Posterior cingulate gyrus (tissue), 11 donors: ENCODE measurements at regions not wholly inside any gene's neighbourhood (a gene's known extent, or its start where the extent isn't known, plus 50 kb on each side); places are given as distances from the start of the nearest gene placed in this dataset.
A peak's percentile ranks its signal among the peaks of the same experiment; 100 is the strongest.
"Not testable (repeated sequence)": the region's sequence is repeated elsewhere in the genome, so short reads cannot be mapped to it uniquely, and the experiment has no call there.

ENCODE experiments used
- DNase-seq, 10 donors: peaks; one replicate each; pipeline versions ENCODE4 v3.0.0 to v3.0.0-alpha.2; 2020 to 2021; ENCODE audit warnings: mixed read lengths in 3 of 10
- intact Hi-C: fragments of 100-400 bp; cut with DNase I; formaldehyde crosslinking; loops from one replicate; pipeline ENCODE4 v1.15.1; 2023

DNA sequence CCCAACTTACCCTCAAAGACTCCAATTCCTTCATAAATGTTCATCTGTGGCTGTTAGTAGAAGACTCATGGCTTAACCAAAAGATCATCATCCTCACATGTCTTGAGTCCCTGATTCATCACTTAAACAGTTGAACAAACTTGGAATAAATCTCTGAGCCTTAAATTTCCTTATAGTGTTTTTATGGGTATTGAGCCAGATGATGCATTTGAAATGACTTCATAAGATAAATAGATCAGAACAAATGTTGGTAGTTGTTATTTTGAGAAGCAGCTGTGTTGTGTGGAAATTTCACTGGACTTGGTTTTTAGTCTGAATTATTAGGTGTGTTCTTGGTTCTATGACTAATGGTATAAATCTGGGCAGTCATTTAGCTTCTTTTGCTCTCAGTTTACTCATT lies 236.2 kb downstream of the NNT start:
- DNase-seq: no peak
- intact Hi-C loops: no loop called here

DNA sequence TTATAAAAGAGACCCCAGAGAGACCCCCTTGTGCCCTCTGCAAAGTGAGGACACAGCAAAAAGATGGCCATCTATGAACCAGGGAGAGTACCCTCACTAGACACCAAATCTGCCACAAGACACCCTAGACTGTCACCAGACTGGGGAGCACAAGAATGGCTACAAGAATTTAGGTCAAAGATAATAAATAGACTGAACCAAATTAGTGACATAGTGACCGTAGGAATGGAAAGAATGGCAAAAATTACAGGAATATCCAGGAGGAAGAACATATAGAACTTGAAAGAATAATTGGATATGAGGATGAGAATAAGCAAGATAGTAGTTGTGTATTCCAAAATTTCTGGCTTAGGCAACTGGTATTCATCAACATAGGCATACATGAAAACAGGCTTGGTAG lies 235.0 kb downstream of the NNT start:
- DNase-seq: no peak
- intact Hi-C loops: no loop called here

GRCh38 chr5:43837091-43837490 lies 234.1 kb downstream of the NNT start:
- intact Hi-C loops: no loop called here
- no peak for DNase-seq

DNA sequence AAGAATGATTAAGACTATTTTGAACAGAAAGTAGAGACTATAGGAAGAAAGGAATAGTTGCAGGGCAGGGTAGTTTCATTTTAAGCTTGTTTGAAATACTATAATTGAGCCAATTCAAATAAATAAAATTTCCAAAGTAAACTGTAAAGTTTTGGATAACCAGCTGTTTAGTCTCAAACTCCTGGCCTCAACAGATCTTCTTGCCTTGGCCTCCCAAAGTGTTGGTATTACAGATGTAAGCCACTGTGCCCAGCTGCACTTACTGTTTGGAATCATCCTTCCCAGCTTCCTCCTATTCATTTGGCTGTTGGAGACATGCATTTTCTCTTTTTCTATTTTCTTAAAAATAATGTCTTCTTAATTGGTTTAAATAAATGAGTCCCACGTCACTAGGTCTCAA lies 231.0 kb downstream of the NNT start:
- intact Hi-C loops: no loop called here
- DNase-seq: no peak

GRCh38 chr5:43824325-43824964 lies 221.5 kb downstream of the NNT start:
- intact Hi-C loops: not testable (repeated sequence)

GRCh38 chr5:43818394-43818793 lies 215.4 kb downstream of the NNT start:
- DNase-seq, intact Hi-C loops: not testable (repeated sequence)

More at GRCh38 chr5:43824325-43824964, 221.5 kb downstream of the NNT start:
- peak in 3 of 10 donors; percentile 64 to 75 (median 69) for DNase-seq

DNA sequence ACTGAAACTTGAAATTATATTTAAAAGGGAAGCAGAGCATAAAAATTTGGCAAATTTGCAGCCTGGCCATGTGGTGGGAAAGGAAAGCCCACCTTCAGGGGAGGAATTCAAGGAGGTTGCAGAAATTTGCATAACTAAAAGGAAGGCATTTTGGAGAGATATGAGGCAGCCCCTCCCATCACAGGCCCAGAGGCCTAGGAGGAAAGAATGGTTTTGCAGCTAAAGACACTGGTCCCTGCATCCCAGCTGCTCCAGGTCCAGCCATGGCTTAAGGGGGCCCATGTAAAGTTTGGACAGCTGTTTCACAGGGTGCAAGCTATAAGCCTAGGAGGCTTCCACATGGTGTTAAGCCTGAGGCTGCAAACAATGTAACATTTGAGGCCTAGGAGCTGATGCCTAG lies 212.5 kb downstream of the NNT start:
- DNase-seq: no peak
- intact Hi-C loops: no loop called here

DNA sequence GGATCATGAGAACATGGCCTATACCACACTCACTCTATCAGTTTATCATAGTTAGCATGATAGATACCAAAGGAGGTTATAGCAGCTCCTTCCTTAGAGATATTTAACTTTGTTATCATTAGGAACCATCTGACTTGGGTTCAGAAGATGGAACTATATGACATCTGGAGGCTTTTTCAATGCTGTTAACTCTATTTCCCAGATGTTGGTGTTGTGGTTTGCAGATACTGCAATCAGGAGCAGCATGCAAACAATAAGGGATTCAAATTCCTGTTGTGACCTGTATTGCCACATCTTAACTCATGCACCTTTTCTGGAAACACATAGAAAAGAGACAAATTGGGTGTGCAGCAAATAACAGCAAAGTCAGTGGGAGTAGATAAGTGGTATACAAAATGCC lies 201.7 kb downstream of the NNT start:
- intact Hi-C loops: no loop called here
- DNase-seq: no peak

- no peak for DNase-seq
- intact Hi-C loops: no loop called here
These were observed 201.1 kb downstream of the NNT start for GRCh38 chr5:43804041-43804440.

DNA sequence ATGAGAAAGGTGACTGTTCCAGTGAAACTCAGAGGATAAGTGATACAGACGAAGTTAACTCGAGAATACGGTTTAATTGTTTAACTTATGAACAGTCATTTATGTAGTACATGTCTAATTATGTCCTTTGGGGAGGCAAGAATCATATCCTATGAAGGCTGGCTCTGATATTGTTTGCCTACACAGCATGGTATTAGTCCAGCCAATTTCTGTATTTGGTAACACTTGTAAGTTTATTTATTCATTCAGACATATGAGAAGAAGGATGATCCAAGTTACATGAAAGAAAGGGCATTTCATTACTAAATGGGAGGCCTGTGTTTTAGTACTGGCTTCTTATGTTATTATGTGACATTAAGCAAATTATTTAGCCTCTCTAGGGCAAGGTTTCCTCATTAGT lies 199.7 kb downstream of the NNT start:
- no peak for DNase-seq
- intact Hi-C loops: no loop called here

DNA sequence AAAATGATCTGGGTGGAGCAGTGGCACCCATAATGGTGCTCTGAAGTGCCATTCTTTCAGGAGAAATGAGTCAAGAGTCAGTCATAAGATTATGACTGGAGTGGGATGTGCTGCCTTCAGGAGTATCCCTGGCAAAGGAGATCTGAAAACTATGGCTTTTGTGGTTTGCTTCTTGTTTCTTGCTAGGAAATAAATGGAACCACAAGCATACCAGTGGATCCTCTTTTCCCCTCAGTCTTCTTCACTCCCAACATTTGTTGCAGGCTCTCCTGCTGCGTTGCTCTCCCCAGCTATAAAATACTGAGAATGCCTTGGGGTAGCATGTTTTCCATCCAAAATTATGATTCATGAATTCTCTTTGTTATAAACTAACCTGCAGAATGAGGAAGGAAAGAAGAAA lies 199.1 kb downstream of the NNT start:
- intact Hi-C loops: no loop called here
- no peak for DNase-seq

GRCh38 chr5:43798740-43799139 lies 195.8 kb downstream of the NNT start:
- intact Hi-C loops: no loop called here
- DNase-seq: no peak

- intact Hi-C loops: not testable (repeated sequence)
- peak in 2 of 10 donors; percentile 26 to 54 for DNase-seq
These were observed 188.9 kb downstream of the NNT start for GRCh38 chr5:43791880-43792279.

- DNase-seq: no peak
- intact Hi-C loops: no loop called here
These were observed 182.2 kb downstream of the NNT start for GRCh38 chr5:43785198-43785597.

DNA sequence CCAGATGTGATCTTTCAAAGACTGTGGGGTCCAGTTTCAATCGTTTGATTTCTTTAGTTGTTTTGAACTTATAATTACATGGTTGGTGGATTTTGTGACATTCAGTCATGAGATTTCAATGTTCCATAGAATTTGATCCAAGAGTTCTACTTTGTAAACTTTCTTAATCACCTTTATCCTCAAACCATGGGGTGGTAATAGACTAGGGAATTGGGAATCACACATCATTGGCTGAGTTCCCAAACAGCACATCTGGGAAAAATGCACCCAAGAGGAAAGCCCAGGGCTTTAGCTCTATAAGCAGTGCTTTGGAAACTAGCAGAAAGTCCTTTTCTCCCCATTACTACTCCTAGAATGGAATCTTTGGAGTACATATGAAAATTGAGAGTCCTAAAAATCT lies 177.6 kb downstream of the NNT start:
- intact Hi-C loops: no loop called here

DNA sequence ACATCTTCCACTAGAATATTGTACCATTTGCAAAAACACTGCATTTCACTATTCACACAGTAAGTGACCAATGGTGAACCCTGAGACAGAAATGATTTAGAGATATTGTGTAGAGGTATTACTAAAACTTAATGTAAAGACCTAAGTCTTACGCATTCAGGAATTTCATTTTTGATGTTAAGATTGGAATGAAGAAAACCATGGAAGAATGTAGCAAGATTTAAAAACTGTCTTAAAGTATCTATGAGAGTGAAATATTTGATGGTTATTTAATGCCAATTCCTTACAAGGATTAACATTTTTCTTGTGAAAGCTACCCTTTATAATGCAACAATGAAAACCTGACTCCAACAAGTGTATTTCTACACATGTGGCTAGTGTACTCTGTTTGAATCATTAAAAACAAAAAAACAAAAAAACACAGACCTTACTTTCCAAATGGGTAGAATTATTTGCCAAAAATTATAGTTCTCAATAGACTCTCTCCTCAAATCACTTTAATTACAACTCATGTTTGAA lies 172.0 kb downstream of the NNT start:
- intact Hi-C loops: no loop called here

More for the DNA sequence above, 177.6 kb downstream of the NNT start:
- no peak for DNase-seq

DNA sequence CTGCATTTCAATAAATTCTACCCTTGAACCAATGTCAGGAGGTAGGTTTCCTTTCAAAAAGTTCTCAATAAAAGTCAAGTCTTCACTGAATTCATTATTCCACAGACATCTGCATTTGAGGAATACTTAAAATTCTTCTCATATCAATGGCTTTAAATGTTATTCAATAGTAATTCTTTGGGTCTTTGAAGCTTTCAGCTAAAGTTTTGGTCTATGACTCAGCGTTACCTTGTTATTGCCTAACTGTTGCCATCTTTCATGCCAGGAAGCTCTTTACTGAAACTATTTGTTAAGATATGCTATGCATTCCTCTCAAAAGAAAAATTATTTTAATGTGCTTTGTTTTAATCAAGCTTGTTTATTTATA lies 170.5 kb downstream of the NNT start:
- intact Hi-C loops: no loop called here
- no peak for DNase-seq

More for the DNA sequence above, 172.0 kb downstream of the NNT start:
- DNase-seq: no peak

- intact Hi-C loops: no loop called here
These were observed 169.9 kb downstream of the NNT start for GRCh38 chr5:43772764-43773477.

DNA sequence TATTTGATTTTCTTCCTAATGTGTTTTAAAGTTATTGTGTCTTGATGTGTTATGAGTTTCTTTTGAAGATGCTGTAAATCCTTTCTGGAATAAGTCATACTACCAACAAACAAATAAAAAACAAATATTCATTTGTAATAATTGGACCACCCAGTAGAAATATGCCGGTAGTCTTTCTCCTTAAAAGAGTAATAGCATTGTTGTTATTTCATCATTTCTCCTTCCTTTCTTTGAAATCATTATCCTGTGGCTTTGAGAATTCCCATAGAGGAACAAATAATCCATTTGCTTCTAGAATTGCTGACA lies 169.4 kb downstream of the NNT start:
- no peak for DNase-seq
- intact Hi-C loops: no loop called here

More at GRCh38 chr5:43772764-43773477, 169.9 kb downstream of the NNT start:
- no peak for DNase-seq

DNA sequence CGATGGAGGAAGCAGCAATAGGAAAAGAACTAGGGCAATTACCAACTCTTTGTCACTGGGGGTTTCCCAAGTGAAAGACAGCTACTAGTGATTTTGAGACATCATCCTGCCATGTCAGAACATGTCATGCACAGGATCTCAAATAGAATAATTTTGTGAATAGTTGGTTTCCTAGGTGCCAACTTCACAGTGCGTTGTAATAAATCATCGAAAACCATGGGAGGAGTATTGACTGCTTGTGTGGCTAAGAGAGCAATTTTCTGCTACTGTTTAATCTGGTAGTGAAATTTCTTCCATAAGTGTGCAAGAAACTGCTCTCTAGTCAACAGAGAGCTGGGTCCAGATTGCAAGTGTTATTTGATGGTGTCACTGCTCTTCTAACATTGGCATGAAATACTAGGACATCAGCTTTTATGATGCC lies 168.6 kb downstream of the NNT start:
- DNase-seq: no peak
- intact Hi-C loops: no loop called here

DNA sequence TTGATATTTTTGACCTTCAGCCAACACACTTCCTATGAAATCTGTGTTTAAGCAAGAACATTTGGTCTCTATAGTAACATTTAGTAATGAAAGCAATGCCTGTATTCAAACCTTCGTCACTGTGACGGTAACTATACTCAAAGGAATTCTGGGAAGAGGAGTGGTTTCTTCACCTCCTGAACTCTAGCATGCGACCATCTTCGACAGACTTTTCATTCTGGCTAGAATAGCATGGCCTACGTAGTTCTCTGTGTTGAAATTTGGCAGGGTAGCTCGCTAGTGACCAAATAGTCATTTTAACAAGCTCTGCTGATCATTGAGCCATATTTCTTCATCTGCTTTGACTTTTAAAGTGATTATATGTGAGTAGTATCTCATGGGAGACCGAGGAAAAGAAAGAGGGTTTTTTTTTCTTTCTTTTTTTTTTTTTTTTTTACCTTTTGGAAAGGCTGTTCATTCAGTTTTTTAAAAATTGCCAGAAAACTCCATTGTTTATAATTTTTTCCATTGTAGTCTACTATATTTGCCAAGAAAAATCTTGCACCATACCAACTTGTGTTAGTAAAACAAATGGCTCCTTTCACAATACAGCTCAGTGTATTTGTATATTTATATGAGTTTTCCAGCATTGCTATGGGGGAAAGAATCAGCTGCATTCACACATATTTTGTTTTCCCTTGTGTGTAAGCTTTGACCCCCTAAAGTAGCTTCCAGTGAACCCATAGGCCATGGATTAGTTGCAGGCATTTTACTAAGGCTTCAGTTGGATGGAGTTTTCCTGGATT lies 166.8 kb downstream of the NNT start:
- intact Hi-C loops: no loop called here
- no peak for DNase-seq
